ENCODE measurements at regions not wholly inside any gene's neighbourhood (a gene's known extent, or its start where the extent isn't known, plus 50 kb on each side); places are given as distances from the start of the nearest gene placed in this dataset.
"Not testable (repeated sequence)": the region's sequence is repeated elsewhere in the genome, so short reads cannot be mapped to it uniquely, and the experiment has no call there.

- not testable (repeated sequence) for TF ChIP-seq CTCF, POLR2A (IDR thresholded peaks at IDR 0.05)
These were observed 5414.5 kb upstream of the TPTE start for GRCh38 chr21:5106767-5107464.
